BJ (cell line): ENCODE measurements at regions not wholly inside any gene's neighbourhood (a gene's known extent, or its start where the extent isn't known, plus 50 kb on each side); places are given as distances from the start of the nearest gene placed in this dataset.

Experiments
- CTCF ChIA-PET: fragments of 350-600 bp; formaldehyde crosslinking; extraction: SDS; loops from one replicate; lab custom pipeline; 2021; ENCODE audit warnings: antibody characterized with exemption, inconsistent platforms; lab: Yijun Ruan, JAX
- POLR2A ChIA-PET: fragments of 300-600 bp; sonication (Branson Sonifier 250); formaldehyde crosslinking; extraction: SDS; loops from one replicate; lab custom pipeline; 2021; ENCODE audit warnings: antibody characterized with exemption; lab: Charles Lee
- DNase-seq: peaks from one replicate; pipeline ENCODE4 v3.0.0-alpha.2; 2011; ENCODE audit warnings: low read depth
- H3K27me3 ChIP-seq: 2 replicates; pipeline ENCODE4 v1.6.0; 2011; ENCODE audit warnings: low read length; ENCODE audit not compliant: control insufficient read depth, insufficient read depth
- H3K36me3 ChIP-seq: 2 replicates; pipeline ENCODE4 v1.5.1; 2011; ENCODE audit warnings: low read length; ENCODE audit not compliant: control insufficient read depth, insufficient read depth
- H3K4me3 ChIP-seq: 2 replicates; pipeline ENCODE4 v1.5.1; 2011; ENCODE audit warnings: low read depth, mild to moderate bottlenecking, control low read depth, low read length
- TF ChIP-seq, protein P1 (sequence below): IDR thresholded peaks from 2 replicates; pipeline ENCODE4 v1.5.1; 2011; ENCODE audit warnings: low read depth, mild to moderate bottlenecking, control low read depth, inconsistent platforms, low read length, moderate library complexity; ENCODE audit not compliant: insufficient read depth

DNA sequence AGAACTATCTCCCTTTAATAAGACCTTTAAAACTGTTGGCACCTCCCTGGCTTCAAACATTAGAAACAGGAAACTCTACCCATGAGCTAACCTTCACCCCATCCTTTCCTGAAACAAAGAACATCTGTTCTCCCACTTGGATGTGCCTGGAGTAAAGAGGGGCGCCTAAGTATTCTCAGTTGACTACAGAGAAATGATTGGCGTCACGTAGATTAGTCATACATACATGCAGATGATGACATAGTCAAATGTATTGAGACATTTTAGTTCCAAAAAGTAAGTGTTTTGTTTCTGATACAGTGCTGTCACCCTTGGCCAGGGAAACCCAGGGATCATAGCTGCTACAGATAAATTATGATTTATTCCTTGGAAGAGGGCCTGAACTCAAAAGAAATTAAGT is 260.0 kb upstream of the PLEKHG7 start:
- POLR2A ChIA-PET = no interaction called here
- Histone ChIP-seq H3K27me3 (no peaks in the 10 kb centered on the region), H3K4me3 (no peak overlapping the region), H3K36me3 (no peaks in the 10 kb centered on the region)
- TF ChIP-seq, protein P1, sequence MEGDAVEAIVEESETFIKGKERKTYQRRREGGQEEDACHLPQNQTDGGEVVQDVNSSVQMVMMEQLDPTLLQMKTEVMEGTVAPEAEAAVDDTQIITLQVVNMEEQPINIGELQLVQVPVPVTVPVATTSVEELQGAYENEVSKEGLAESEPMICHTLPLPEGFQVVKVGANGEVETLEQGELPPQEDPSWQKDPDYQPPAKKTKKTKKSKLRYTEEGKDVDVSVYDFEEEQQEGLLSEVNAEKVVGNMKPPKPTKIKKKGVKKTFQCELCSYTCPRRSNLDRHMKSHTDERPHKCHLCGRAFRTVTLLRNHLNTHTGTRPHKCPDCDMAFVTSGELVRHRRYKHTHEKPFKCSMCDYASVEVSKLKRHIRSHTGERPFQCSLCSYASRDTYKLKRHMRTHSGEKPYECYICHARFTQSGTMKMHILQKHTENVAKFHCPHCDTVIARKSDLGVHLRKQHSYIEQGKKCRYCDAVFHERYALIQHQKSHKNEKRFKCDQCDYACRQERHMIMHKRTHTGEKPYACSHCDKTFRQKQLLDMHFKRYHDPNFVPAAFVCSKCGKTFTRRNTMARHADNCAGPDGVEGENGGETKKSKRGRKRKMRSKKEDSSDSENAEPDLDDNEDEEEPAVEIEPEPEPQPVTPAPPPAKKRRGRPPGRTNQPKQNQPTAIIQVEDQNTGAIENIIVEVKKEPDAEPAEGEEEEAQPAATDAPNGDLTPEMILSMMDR = no peak
- CTCF ChIA-PET = no interaction called here
- DNase-seq = no peak

DNA sequence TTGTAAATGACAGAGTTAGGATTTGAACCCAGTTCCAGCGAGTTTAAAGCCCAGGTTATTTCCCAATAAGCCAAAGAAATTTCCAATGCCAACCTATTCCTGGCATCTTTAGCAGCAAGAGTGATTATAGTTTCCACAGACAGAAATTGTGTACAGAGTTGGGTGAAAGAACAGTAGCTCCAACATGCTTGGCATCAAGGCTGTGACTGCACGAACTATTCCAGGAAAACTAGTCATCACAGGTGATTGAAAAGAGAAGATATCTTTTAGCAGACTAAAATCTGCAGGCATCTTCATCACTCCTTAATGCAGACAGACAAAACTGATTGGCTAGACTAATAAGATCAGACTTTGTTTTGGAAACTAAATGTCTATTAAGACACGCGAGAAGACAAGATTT is 262.7 kb upstream of the PLEKHG7 start:
- DNase-seq = no peak
- H3K36me3 ChIP-seq = no peaks in the 10 kb centered on the region
- H3K4me3 ChIP-seq = no peak overlapping the region
- H3K27me3 ChIP-seq = no peaks in the 10 kb centered on the region
- TF ChIP-seq, protein P1 = no peak
- ChIA-PET POLR2A (no interaction called here), CTCF (no interaction called here)

DNA sequence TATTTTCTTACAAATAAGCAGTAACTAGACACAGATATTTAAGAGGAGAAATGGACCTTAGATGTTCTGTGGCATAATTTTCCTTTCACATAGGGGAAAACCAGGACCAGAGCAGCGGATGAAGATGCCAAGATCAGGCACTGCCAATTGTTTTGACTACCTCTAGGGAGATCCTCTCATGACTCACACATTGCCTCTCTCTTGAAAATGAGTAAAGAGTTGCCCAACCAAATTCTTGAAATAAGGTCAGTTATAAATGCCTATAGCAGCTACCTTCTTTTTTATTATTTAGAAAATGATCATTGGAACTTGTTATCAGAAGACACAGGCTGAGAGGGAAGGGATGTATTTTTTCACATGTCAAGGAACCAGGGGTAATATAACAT is 263.4 kb upstream of the PLEKHG7 start:
- POLR2A ChIA-PET = no interaction called here
- Histone ChIP-seq H3K36me3 (no peaks in the 10 kb centered on the region), H3K27me3 (no peaks in the 10 kb centered on the region), H3K4me3 (no peak overlapping the region)
- CTCF ChIA-PET = no interaction called here
- DNase-seq = no peak
- TF ChIP-seq, protein P1 = no peak

DNA sequence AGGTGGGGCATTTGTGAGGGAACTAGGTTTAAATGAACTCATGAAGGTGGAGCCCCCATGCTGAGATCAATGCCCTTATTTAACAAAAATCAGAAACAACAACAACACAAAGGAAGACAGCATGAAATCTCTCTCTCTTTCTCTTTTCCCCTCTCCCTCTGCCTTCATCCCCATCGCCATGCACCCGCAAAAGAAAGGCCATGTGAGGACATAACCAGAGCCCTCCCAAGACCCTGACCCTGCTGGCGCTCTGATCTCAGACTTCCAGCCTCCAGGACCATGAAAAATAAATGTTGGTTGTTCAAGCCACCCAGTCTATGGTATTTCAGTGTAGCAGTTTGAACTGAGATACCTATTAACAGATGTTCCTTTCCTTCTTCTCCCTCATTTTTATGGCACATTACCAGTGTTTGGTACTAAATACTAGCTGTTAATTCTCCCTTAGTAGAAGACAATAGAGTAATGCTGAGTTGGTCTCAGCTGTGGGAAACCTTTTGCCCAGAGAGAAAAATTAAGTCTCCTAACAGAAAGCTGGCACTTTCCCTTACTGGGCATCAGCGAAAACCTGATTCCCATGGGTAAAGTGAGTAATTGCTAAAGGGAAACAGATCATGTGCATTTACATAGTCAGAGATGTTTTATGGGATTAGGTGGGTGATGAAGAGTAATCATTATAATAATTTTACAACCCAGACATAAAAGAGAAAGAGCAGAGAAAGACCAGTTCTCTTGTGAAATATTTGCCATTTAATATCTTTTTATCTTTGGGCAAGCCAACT is 264.0 kb upstream of the PLEKHG7 start:
- H3K4me3 ChIP-seq = no peak overlapping the region
- no peak for DNase-seq
- POLR2A ChIA-PET = no interaction called here
- CTCF ChIA-PET = no interaction called here
- H3K36me3 ChIP-seq = no peaks in the 10 kb centered on the region
- TF ChIP-seq, protein P1 = no peak
- H3K27me3 ChIP-seq = no peaks in the 10 kb centered on the region

DNA sequence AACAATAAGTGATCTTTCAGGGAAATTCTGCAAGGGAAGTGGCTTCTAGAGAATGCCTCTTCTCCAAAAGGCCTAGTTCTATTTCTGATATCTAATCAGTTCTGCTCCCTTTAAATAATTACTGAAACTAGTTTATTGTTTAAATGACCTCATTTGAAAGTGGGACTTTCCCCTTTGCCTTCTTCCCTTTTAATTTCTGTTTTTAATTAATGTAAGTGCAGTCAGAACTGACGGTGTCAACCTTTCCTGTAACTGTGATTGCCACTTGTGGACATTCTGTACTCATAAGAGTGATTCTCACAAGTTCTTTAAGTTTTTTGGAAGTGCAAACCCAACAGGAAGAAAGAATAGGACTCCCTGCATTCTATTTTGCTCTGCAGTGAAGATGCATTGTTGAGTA is 265.3 kb upstream of the PLEKHG7 start:
- TF ChIP-seq, protein P1 = no peak
- no peaks in the 10 kb centered on the region for H3K27me3 ChIP-seq
- H3K4me3 ChIP-seq = no peak overlapping the region
- no peak for DNase-seq
- CTCF ChIA-PET = no interaction called here
- H3K36me3 ChIP-seq = no peaks in the 10 kb centered on the region
- POLR2A ChIA-PET = no interaction called here
